NCI-H1436 (cell line): ENCODE measurements at regions not wholly inside any gene's neighbourhood (a gene's known extent, or its start where the extent isn't known, plus 50 kb on each side); places are given as distances from the start of the nearest gene placed in this dataset.

Experiments used
- DNase-seq: peaks from one replicate; lab custom pipeline; 2025; lab: John Stamatoyannopoulos, UW

DNA sequence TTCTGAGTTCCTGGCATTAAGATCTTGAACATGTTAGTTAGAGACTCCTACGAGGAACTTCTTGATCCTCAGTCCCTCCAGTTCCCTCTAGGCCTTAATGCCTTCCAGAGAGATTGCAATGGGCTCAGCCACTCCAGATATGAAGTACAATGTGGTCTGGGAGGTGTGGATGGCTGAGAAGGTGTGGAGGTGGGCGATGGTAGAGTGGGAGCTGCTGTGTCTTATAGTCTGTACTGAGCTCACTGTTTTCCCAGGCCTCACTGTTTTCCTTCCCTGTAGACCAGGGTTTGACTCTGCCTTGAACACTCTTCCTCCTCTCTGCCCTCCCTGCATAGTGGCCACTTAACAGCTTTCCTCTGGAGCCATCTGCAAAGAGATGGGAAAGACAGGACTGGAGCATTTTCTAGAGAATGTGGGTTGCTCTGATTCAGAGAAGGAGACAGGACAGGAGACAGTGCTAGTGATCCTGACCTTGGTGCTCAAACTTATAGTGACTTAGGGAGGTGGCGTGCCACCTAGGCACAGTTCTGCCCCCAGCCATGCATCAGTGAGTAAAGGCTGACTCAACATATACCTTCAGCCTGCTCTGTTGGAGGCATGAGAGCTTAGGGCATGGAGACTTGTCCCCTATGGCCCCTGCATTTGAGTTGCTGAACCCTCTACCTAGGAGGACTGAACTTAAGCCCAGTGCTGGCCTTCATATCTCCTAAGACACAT lies 129.7 kb downstream of the TDRD15 start:
- DNase-seq, result no peak

DNA sequence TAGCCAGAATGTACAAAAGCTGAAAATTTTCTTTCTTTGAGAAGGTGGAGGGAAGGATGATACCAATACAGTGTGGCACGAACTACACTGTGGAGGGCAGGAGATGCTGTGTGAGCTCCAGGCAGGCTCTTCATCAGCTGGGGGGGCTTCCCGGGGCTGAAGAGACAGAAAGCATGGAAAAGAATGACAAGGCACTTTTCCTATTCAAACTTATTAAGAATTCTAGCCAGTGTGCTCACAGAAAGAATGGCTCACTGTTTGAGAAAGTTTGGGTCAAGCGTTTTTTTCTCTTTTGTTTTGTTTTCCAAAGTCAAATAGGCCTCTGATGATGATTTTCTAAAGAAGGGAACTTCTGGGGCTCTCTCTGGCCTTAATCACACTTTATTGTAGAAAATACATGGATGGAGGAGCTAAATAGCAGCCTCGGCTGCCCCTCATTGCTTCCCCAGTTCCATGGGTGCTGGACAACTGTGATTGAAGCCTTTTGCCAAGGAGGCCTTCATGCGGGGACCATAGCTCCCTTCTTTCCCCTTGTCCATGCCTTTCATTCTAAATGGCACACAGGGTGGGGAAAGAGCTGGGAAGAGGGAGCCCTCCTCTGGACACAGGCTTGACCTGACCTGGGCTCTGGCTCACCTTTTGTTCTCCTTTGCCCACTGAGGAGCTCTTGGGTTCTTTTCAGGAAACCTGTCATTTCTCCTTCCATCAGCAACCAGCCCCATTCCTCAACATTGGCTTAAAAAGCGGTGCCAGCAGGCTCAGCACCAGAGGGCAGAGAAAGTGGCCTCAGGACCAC lies 130.6 kb downstream of the TDRD15 start:
- DNase-seq, result no peak

DNA sequence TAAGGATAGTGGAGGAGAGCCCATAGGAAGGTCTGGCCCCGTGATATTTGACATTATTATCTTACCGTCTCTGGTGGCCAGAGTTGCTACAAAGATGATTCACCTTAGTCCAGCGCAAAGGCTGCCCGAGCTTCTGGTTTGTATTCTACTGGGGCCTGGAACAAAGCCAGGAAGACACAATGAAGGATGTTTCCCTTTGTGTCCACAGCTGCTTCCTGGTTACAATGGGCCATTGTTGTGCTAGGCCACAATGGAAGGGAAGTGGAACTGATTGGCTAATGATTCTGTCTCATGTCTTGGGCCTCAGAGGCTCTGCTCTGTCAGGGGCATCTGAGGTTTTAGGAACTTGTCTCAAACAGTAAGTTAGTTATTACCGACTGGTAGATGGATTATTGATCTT lies 132.2 kb downstream of the TDRD15 start:
- DNase-seq, result peak; percentile 50

DNA sequence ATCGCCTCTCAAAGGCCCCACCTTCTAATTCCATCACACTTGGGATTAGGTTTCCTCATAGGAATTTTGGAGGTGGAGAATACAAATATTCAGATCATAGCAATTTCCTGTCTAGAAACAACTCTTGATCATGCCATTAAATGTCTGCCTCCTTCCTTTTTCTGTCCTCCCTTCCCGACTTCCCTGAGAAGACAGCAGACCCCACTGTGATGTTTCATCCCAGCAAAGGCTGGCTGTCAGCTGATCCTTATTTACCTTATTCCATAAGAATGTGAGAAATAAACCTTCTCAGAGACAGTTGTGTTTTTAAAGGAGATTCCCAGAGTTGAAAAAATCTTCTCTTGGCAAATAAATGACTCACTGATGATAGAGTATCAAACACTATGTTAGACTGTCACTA lies 133.9 kb downstream of the TDRD15 start:
- no peak for DNase-seq

DNA sequence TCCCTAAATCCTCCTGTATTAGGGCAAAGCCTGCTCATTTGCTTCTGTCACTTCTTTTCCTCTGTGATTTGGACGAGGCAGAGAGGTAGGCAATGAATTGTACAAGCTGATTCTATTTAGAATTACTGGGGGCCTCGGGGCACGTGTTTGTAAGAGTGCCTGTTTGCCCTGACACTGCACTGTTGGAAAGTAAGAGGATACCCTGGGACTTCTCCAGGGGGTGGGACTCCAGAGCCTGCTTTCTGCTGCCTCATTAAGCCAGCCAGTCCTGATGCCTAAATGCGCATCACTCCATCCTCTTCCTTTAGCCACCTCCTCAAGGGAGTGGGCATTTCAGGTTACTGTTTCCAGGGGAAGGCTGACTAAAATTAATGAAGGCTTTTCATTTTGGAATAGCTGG lies 134.3 kb downstream of the TDRD15 start:
- no peak for DNase-seq

DNA sequence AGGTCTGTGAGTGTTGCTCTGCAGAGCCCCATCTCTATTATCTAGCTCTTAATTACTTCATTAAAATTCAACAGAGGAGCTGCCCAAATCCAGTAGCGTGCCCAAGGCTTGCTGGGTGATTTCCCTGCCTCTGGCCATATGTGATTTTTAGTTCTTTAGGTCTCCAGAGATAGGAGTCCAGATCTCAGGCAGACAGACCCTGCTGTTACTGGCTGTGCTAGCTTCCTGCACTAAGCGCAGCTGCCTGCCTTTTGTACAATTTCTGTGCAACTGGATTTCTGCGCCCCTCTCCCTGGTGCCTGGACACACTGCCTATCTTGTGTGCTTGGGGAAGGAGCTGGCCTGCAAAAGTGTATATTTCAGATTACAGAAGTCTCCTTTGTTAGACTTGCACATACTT lies 136.5 kb downstream of the TDRD15 start:
- DNase-seq, result no peak

DNA sequence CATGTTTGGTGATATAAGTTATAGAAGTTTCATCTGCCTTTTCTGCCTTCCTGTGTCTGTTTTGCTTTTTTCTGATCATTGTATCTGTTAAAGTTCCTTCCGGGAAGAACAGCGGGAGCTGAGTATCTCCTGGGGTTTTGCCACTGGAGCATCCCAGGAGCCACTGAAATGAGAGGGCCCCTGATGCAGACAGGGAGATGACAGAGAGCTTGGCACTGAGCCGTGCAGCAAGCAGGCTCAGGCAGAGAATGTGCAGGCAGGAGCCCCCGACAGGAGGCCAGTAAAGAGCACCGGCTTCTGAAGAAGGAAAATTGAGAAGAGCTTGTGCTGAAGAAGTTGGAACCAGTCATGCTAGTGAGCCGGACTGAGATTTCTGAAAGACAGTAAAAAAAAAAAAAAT lies 137.8 kb downstream of the TDRD15 start:
- no peak for DNase-seq

DNA sequence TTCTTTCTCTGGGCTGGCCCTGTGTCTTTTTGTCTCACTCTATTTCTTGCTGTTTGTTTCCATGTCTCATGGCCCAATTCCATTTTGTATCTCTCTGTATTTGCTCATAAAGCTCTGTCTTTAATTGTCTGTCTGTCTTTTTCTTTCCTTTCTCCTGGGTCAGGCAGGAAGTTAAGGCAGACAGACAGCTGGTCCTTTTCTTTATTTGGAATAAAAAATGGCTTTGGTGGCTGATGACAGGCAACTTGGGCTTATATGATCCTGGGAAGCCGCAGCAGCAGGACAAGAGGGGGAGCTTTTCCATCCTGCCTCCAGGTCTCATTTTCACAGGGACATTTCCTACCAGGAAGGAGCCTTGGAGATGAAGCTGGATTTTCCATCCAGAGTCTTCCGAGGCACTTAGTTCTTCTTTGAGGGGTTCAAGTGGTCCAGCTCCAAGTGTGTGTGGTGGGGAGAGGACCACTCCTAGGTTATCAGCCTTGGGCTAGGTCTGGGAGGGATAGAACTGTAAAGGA lies 138.7 kb downstream of the TDRD15 start:
- no peak for DNase-seq

DNA sequence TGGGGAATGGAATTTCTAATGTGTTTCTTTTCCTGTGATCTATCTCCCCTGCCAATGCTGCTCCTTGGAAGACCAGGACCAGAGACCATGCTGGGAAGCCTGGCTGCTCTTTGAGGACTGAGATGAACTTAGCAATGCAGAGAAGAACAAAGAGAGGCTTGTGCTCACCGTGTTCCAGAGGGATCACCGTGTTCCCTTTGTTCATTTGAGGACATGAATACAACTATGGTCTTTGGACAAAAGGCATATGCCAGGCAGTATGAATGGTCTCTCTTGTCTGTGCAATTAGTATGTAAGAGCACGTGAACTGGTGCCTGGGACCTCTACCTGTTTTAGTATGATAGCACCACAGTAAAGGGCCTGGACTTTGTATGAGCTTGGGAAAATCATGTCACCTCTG lies 139.9 kb downstream of the TDRD15 start:
- no peak for DNase-seq

DNA sequence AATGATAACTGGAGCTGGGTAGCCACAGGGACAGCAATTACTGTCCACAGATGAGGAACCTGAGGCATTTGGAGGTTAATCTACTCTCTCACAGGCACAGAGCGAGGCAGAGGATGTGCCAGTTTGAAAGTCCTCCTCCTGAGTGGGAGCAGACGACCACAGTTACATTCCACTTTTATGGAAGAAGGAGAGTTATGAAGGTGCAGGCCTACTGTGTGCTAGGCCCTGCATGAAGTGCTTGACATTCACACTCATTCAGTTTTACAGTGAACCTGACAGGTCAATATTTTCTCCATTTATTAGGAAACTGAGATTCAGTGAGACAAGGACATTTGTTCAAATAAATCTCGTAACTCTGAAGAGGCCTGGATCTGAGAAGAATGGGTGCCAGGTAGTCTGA lies 142.0 kb downstream of the TDRD15 start:
- no peak for DNase-seq

DNA sequence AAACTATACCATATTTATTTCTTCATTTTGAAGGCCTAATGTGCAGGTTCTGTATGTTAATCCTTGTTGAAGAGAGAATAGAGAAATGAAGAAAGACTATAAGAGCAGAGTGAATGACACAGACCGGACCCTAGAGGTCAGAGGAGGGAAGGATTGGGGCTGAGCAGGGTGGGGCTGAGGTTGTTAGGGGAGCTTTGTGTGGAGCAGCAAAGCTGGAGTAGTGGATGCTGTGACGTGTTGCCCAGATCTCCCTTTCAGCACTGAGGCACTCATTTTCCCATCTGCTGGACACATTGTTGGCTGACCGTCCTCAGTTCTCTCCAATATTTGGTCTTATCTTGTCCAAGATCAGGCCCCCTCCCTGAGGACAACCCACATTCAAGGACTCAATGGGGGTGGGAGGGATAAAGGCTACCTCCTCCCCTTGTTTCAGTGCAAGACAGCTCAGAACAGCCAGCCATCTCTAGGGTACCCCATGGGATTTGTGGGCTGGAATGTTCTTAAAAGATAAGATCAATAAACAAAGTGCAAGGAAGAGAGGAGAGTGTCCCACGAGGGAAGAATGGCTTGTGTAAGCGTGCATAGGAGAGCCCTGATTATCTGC lies 143.6 kb downstream of the TDRD15 start:
- no peak for DNase-seq

DNA sequence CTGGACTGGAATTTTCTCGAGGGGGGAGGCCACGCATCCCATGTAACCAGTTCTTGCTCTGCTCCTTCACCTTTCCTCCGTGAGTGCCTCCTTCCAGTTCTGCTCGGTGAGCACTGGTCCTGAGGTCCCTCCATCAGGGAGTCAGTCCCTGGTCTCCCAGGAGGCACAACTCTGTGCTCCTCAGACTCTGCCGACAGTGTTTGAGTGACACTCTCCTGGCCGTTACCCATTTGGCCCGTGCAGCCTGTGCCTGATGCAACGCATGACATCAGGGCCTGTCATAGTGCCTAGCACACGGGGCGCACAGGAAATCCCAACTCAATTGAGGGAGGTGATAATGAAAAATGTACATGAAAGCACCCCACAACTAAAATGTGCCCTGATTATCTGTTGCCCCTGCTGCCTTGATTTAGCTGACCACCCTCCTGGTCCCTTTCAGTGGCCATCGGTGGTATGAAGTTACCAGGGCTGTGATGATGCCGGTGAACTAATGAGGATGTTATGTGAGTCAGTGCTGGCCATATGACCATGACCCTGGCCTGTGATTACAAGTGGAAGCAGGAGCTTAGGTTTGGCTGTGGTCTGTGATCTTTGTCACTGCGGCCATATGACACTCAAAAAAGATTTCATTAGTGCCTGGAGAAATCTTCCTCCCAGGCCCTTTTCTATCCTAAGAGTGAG lies 144.6 kb downstream of the TDRD15 start:
- DNase-seq, result no peak

DNA sequence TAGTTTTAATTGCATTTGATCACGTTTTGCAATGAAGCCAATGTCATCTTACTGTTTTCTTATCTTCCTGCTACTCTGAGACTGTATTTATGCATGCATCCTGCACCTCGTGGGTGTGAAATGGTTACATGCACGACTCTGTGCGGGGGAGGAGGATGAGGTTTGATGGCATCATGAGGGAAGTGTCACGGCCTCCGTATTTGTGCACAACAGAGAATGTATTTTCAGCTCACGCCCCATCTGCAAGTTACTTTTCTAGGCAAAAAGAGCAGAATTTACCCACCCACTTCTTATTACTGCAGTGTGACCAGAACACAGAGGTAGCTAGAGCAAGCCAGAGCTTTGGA lies 145.1 kb downstream of the TDRD15 start:
- no peak for DNase-seq

DNA sequence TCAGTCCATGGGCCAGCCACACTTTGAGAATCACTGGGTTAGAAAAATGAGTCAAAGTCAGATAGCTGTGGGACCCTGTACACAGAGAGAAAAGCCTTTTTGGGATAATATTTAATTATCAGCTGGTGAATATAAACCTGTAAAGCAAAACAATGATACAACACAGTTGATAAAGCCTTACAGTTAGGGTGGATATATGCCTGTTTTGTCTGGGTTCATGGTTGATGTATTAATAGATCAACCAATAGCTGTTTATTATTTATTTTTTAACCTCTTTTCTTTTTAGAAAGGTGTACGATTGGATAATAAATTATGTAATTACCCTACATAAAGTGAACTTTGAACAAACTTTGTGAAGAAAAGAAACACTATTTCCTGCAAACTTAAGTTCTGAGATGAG lies 145.6 kb downstream of the TDRD15 start:
- DNase-seq, result no peak

DNA sequence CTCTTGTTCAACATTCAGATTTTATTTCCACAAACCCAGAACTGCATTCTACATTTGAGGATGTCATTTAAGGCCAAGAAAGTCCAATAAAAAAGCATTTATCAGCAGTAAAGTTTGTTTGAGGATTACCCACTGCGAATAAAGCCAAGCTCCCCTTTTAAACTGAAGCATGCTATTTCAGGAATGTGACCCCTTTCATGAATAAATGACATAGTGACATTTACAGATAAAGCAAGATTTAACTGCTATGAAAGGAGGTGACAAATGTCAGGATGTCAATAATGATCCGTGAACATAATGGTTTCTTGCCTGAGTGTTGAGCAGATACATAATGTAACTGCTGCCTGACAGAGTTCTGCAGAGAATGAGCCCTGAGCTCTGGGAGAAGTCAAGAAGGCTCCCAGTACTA lies 146.3 kb downstream of the TDRD15 start:
- no peak for DNase-seq

DNA sequence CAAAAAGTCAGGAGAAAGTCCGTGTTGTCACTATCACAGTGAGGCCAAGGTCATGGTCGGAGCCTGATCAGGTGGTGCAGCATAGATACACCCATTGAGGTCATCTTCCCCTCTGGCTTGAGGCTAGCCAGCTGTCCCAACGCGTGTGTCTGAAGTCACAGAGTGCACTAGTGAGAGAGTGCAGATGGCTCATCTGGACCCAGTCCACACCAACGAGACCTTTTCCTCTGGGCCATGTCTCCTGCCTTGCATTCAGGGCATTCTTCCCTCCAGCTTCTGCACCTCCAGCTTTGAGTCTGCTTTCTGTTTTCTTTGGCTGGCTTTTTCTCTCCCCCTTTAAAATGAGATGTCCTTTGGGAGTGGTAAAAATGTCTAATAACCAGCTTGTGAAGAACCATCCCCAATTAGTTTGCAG lies 146.9 kb downstream of the TDRD15 start:
- no peak for DNase-seq

DNA sequence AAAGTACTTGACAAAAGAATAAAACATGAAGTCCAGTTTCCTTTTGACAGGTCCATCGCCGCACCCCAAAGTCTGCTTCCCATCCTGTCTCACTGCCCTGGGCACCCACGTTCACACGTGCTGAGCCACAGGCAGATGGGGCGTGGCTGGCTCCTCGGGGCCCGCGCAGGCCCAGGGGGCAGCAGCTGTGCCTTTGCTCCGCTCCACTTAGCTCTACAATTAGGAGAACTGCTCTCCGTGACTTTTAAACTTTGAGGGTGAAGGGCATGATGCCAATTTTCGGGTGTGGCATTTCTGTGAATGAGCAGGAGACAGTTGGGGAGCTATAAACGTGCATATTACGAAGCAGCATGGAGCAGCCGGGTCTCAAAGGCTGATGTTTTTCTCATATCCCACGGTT lies 152.4 kb downstream of the TDRD15 start:
- no peak for DNase-seq

DNA sequence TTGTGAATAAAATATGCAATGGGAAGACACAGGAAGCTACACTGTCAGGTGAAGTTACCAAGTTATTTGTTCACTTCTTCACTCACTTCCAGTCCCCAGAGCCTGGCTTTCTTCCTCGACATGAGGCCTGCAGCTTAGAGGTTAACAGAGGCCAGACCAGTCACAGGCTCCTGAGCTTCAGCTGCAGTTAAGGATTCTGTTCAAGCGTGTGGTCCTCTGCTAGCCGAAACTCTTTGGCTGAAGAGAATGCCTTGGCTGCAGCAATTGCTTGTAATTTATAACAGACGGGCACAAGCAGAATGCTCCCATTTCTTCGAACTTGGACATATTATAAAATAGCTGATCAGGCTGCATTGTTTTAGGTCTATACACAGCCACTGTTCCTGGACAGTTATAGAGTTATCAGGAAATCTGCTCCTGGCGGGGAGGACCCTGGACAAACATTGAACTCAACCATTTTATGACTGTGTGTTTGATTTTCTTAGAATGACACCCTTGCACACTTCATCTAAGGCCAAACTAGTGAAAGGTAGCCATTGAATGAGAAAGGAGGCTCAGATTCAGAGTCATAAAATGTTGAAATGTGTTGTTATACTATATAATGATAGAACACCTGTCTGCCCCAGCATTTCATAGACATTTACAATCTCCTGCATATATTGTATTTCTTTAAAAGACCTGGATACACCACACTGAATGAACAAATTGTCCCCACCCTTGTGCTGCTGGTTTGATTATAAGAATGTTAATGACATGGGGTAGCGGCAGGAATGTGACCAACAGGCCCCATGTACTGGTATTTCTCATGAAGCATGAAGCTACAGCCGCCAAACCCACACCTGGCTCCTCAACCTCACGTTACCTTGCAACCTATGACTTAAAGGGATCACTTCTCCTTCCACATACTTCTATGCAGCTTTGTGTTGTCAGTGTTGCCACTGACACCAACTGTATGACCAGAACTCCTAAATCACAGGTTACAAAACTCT lies 153.6 kb downstream of the TDRD15 start:
- no peak for DNase-seq

DNA sequence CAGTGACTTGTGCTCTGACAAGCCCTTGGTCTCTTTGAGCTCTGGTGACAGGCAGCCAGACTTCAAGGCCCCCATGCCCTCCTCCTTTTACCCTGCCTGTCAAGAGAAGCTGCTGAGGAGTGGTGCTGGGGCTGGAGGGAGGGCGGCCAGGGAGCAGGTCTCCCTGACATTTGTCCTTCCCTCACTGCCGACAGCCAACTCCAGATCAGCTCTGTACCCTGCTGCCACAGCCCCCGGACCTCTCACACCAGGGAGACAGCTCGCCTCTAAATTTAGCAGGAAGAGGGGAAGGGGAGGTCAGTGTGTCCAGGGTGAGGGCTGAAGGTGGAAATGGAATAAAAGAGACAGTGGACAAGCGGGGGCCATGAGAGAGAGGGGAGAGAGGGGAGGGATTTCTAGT lies 155.8 kb downstream of the TDRD15 start:
- DNase-seq, result no peak

DNA sequence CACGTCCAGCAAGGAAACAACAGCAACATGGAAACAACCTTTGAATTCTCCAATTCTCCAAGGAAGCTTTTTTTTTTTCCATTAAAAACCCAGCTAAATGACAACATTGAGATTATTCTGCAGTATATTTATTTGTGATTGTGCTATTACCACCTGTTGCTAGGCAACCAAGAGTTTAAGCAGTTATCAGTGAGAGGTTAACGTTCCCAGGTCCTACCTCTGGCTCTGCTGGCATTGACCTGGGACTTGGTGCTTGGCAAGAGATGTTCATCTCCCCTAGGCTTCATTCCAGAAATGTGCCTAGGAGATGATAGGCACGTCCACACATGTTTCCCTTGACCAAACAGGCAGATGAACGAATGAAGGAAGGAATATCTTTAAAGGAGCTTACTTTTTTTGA lies 157.0 kb downstream of the TDRD15 start:
- no peak for DNase-seq

DNA sequence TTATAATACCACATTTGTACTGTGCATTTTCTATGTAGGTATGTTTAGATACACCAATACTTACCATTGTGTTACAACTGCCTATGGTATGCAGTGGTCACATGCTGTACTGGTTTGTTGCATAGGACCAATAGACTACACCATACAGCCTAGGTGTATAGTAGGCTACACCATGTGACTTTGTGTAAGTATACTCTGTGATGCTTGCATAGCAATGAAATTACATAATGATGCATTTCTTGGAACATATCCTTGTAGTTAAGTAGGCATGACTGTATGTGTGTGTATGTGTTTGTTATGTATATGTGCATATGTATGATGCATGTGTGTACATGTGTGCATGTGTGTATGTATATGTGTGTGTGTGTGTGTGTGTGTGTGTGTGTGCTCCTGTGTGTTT lies 157.6 kb downstream of the TDRD15 start:
- DNase-seq, result no peak
